ENCODE measurements at regions not wholly inside any gene's neighbourhood (a gene's known extent, or its start where the extent isn't known, plus 50 kb on each side); places are given as distances from the start of the nearest gene placed in this dataset.

- no peak for TF ChIP-seq CTCF (IDR thresholded peaks at IDR 0.05 in 2 of 3, conservative IDR thresholded peaks at IDR 0.05 in 1 of 3; ENCODE audit: borderline replicate concordance in 1 of 3, insufficient read depth in 1 of 3, low read depth in 2 of 3, low read length in 2 of 3)
- TF ChIP-seq POLR2A (IDR thresholded peaks at IDR 0.05; ENCODE audit: borderline replicate concordance, extremely low read depth, insufficient read depth, insufficient read length): no peak
- TF ChIP-seq JUND (IDR thresholded peaks at IDR 0.05): no peak
- TF ChIP-seq SP1 (IDR thresholded peaks at IDR 0.05; ENCODE audit: low read depth): no peak
- TF ChIP-seq EZH2 (IDR thresholded peaks at IDR 0.05): no peak
- no peak for TF ChIP-seq YY1 (IDR thresholded peaks at IDR 0.05; ENCODE audit: extremely low read depth, insufficient replicate concordance, low read depth, low read length)
- TF ChIP-seq ELF1 (IDR thresholded peaks at IDR 0.05; ENCODE audit: borderline replicate concordance, low read depth): no peak
- TF ChIP-seq MAX (IDR thresholded peaks at IDR 0.05): no peak
- TF ChIP-seq POLR2AphosphoS5 (IDR thresholded peaks at IDR 0.05; ENCODE audit: low read depth, low read length): no peak
- TF ChIP-seq TCF7L2 (IDR thresholded peaks at IDR 0.05; ENCODE audit: borderline replicate concordance, extremely low read depth, insufficient read depth, insufficient read length): no peak
- no peak for TF ChIP-seq SRF (IDR thresholded peaks at IDR 0.05; ENCODE audit: low read depth)
- no peak for TF ChIP-seq ZNF274 (IDR thresholded peaks at IDR 0.05; ENCODE audit: low read depth, low read length)
- TF ChIP-seq EZH2phosphoT487 (IDR thresholded peaks at IDR 0.05; ENCODE audit: borderline replicate concordance): no peak
- no peak for TF ChIP-seq RAD21 (IDR thresholded peaks at IDR 0.05; ENCODE audit: low read depth)
Measured at GRCh38 chr2:241943209-241943850, 73.8 kb downstream of the RTP5 start.
